ENCODE measurements at regions not wholly inside any gene's neighbourhood (a gene's known extent, or its start where the extent isn't known, plus 50 kb on each side); places are given as distances from the start of the nearest gene placed in this dataset.
"Not testable (repeated sequence)": the region's sequence is repeated elsewhere in the genome, so short reads cannot be mapped to it uniquely, and the experiment has no call there.

DNA sequence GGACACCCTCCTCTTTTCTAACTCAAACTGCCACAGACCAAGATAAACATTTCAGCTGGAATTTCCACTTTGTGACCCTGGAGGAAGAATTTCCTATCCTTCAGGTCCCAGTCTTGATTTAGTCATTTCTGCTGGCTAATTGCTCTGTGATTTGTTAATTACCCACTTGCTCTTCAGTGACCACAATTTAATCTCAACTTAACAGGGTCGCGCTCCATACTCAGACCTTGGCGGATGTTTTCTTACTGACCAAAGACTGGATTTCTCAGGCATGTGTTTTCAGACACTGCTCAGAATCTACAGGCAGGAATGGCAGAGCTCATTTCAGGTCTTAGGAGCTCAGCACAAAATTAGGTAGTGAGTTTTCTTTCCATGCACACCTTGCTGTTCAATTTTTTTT lies 188.9 kb downstream of the ASMT start:
- Histone ChIP-seq H3K27me3 (ENCODE audit: low read depth) (no peaks in the 10 kb centered on the region), H3K9me3 (no peaks in the 10 kb centered on the region), H3K27ac (no peak overlapping the region), H3K36me3 (no peaks in the 10 kb centered on the region), H3K4me3 (no peak overlapping the region), H3K4me1 (no peaks in the 10 kb centered on the region)
- TF ChIP-seq, protein P1, sequence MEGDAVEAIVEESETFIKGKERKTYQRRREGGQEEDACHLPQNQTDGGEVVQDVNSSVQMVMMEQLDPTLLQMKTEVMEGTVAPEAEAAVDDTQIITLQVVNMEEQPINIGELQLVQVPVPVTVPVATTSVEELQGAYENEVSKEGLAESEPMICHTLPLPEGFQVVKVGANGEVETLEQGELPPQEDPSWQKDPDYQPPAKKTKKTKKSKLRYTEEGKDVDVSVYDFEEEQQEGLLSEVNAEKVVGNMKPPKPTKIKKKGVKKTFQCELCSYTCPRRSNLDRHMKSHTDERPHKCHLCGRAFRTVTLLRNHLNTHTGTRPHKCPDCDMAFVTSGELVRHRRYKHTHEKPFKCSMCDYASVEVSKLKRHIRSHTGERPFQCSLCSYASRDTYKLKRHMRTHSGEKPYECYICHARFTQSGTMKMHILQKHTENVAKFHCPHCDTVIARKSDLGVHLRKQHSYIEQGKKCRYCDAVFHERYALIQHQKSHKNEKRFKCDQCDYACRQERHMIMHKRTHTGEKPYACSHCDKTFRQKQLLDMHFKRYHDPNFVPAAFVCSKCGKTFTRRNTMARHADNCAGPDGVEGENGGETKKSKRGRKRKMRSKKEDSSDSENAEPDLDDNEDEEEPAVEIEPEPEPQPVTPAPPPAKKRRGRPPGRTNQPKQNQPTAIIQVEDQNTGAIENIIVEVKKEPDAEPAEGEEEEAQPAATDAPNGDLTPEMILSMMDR (IDR thresholded peaks at IDR 0.05): no peak
- no peak for ATAC-seq
- DNase-seq: no peak
- intact Hi-C loops (cut with DNase I): no loop called here

GRCh38 chrX:1807301-1807731 lies 192.5 kb downstream of the ASMT start:
- no peaks in the 10 kb centered on the region for H3K27me3 ChIP-seq (ENCODE audit: low read depth)
- DNase-seq: no peak
- intact Hi-C loops (cut with DNase I): no loop called here
- no peak overlapping the region for H3K27ac ChIP-seq
- no peak for ATAC-seq
- H3K9me3 ChIP-seq: no peaks in the 10 kb centered on the region
- H3K4me3 ChIP-seq: no peak overlapping the region
- H3K36me3 ChIP-seq: no peaks in the 10 kb centered on the region
- H3K4me1 ChIP-seq: no peaks in the 10 kb centered on the region
- TF ChIP-seq, protein P1 (IDR thresholded peaks at IDR 0.05): no peak

- intact Hi-C loops (cut with DNase I): no loop called here
- Histone ChIP-seq H3K36me3 (no peaks in the 10 kb centered on the region), H3K27me3 (ENCODE audit: low read depth) (no peaks in the 10 kb centered on the region), H3K9me3 (no peaks in the 10 kb centered on the region), H3K27ac (no peak overlapping the region), H3K4me3 (no peak overlapping the region), H3K4me1 (no peaks in the 10 kb centered on the region)
- ATAC-seq: no peak
- DNase-seq: no peak
- TF ChIP-seq, protein P1 (IDR thresholded peaks at IDR 0.05): no peak
These were observed 194.7 kb downstream of the ASMT start for GRCh38 chrX:1809581-1809980.

- Histone ChIP-seq H3K9me3 (no peaks in the 10 kb centered on the region), H3K4me3 (no peak overlapping the region), H3K27me3 (ENCODE audit: low read depth) (no peaks in the 10 kb centered on the region), H3K36me3 (no peaks in the 10 kb centered on the region), H3K27ac (no peak overlapping the region), H3K4me1 (no peaks in the 10 kb centered on the region)
- ATAC-seq (no peak), DNase-seq (no peak)
- TF ChIP-seq, protein P1 (IDR thresholded peaks at IDR 0.05): no peak
- intact Hi-C loops (cut with DNase I): no loop called here
These were observed 198.9 kb downstream of the ASMT start for GRCh38 chrX:1813809-1814208.

DNA sequence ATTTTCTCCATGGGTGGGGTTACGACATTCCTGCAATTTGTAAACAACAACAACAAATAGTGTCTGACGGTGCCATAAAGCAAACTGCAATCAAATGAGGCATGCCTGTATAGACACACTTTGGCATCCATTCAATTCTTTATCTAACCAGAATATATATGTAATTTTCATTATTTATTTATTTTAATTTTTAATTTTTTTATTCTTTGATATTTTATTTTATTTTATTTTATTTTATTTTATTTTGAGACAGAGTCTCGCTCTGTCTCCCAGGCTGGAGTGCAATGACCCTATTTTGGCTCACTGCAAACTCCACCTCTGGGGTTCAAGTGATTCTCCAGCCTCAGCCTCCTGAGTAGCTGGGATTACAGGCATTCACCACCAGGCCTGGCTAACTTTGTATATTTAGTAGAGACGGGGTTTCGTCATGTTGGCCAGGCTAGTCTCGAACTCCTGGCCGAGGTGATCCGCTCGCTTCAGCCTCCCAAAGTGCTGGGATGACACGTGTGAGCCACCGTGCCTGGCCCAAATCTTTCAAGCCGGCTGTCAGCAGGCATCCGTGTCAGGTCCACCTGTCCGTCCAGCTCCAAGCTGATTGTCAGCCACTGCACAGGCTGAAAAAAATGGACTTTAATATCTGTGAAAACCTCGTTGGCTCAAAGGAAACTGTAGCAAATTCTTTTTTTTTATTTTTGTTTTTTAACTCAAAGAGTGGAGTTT lies 200.8 kb downstream of the ASMT start:
- H3K36me3 ChIP-seq: no peaks in the 10 kb centered on the region
- H3K4me1 ChIP-seq: no peaks in the 10 kb centered on the region
- no peak overlapping the region for H3K27ac ChIP-seq
- ATAC-seq: no peak
- H3K27me3 ChIP-seq (ENCODE audit: low read depth): no peaks in the 10 kb centered on the region
- TF ChIP-seq, protein P1 (IDR thresholded peaks at IDR 0.05): no peak
- H3K4me3 ChIP-seq: no peak overlapping the region
- intact Hi-C loops (cut with DNase I): no loop called here
- no peak for DNase-seq
- H3K9me3 ChIP-seq: no peaks in the 10 kb centered on the region

- H3K9me3 ChIP-seq; H3K4me1 ChIP-seq; H3K4me3 ChIP-seq; H3K36me3 ChIP-seq; H3K27me3 ChIP-seq (ENCODE audit: low read depth); ATAC-seq; intact Hi-C loops (cut with DNase I); DNase-seq; H3K27ac ChIP-seq: not testable (repeated sequence)
These were observed 201.6 kb downstream of the ASMT start for GRCh38 chrX:1816387-1816982.

Data from lower lobe of right lung (tissue), 2 donors.